Nephron progenitor cell (in vitro differentiated cells): ENCODE measurements at regions not wholly inside any gene's neighbourhood (a gene's known extent, or its start where the extent isn't known, plus 50 kb on each side); places are given as distances from the start of the nearest gene placed in this dataset.

Source experiments
- DNase-seq: peaks from one replicate; pipeline ENCODE4 v3.0.0; 2021
- H3K27ac Mint-ChIP-seq: 2 replicates; pipeline ENCODE4 v1.8.0; 2021; ENCODE audit warnings: mild to moderate bottlenecking, moderate library complexity, mixed read lengths
- H3K27me3 Mint-ChIP-seq: 2 replicates; pipeline ENCODE4 v1.8.0; 2021; ENCODE audit warnings: mild to moderate bottlenecking, low read depth, mixed read lengths; ENCODE audit not compliant: poor library complexity
- H3K36me3 Mint-ChIP-seq: 2 replicates; pipeline ENCODE4 v1.8.0; 2021; ENCODE audit warnings: low read depth, mixed read lengths
- H3K4me1 Mint-ChIP-seq: 2 replicates; pipeline ENCODE4 v1.8.0; 2021; ENCODE audit warnings: mixed read lengths
- H3K4me3 Mint-ChIP-seq: 2 replicates; pipeline ENCODE4 v1.8.0; 2021; ENCODE audit warnings: mild to moderate bottlenecking, moderate library complexity, mixed read lengths
- H3K9me3 Mint-ChIP-seq: 2 replicates; pipeline ENCODE4 v1.8.0; 2021; ENCODE audit warnings: mild to moderate bottlenecking, moderate library complexity, mixed read lengths
- CTCF ChIP-seq: fragments of 200-600 bp; sonication (generic); IDR thresholded peaks from 2 replicates; pipeline ENCODE4 v1.5.0; 2021; ENCODE audit warnings: antibody characterized with exemption

DNA sequence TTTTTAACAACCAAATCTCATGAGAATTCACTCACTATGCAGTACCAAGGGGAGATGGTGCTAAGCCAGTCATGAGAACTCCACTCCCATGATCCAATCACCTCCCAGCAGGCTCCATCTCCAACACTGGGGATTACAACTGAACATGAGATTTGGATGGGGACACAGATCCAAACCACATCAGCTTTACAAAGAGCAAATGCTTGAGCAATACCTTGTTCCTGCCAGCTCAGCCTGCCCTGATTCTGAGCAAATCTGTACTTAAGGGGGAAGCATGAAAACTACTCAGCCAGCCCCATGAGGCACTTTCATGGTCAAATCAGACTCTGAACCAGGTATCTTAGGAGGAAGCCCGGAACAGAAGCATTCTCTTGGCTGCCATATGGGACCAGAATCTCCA, 259.9 kb downstream of the TBC1D4 start:
- no peak for TF ChIP-seq CTCF
- Mint-ChIP-seq H3K9me3 (peaks cover 8% of the 10 kb centered on the region), H3K4me1 (peaks cover 34% of the 10 kb centered on the region), H3K27ac (no peak overlapping the region), H3K27me3 (peaks cover 10% of the 10 kb centered on the region), H3K36me3 (no peaks in the 10 kb centered on the region), H3K4me3 (no peak overlapping the region)
- no peak for DNase-seq

- no peak for TF ChIP-seq CTCF
- peaks cover 46% of the 10 kb centered on the region for H3K4me1 Mint-ChIP-seq
- peaks cover 10% of the 10 kb centered on the region for H3K27me3 Mint-ChIP-seq
- H3K9me3 Mint-ChIP-seq = peaks cover 8% of the 10 kb centered on the region
- no peak overlapping the region for H3K4me3 Mint-ChIP-seq
- no peak for DNase-seq
- no peaks in the 10 kb centered on the region for H3K36me3 Mint-ChIP-seq
- H3K27ac Mint-ChIP-seq = no peak overlapping the region
Observed at GRCh38 chr13:75220861-75221260, 261.1 kb downstream of the TBC1D4 start.

DNA sequence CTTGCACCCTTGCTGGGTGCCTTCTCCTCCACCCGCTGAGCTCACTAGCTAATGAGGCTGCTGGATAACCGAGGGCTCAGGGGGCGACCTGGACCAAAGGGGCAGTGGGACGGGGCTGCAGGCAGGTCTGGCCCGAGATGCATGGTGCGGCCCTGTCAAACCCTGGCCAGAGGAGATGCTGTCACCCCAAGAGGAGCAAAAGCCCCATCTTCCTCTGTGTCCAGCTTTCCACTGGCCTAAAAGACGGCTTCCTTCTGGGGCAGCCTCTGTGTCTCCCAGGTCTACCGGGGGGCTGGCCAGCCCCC, 261.8 kb downstream of the TBC1D4 start:
- no peaks in the 10 kb centered on the region for H3K36me3 Mint-ChIP-seq
- H3K4me3 Mint-ChIP-seq = peak overlapping the region; percentile 79
- peak; percentile 4 for DNase-seq
- TF ChIP-seq CTCF = no peak
- peaks cover 10% of the 10 kb centered on the region for H3K27me3 Mint-ChIP-seq
- peaks cover 50% of the 10 kb centered on the region for H3K4me1 Mint-ChIP-seq
- H3K9me3 Mint-ChIP-seq = peaks cover 8% of the 10 kb centered on the region
- no peak overlapping the region for H3K27ac Mint-ChIP-seq

- DNase-seq = peak; percentile 92
- H3K4me3 Mint-ChIP-seq = peak overlapping the region; percentile 79
- H3K4me1 Mint-ChIP-seq = peaks cover 50% of the 10 kb centered on the region
- H3K27me3 Mint-ChIP-seq = peaks cover 10% of the 10 kb centered on the region
- H3K27ac Mint-ChIP-seq = no peak overlapping the region
- TF ChIP-seq CTCF = peak; percentile 99
- H3K9me3 Mint-ChIP-seq = peaks cover 8% of the 10 kb centered on the region
- no peaks in the 10 kb centered on the region for H3K36me3 Mint-ChIP-seq
Observed at GRCh38 chr13:75219479-75220237, 262.3 kb downstream of the TBC1D4 start.

DNA sequence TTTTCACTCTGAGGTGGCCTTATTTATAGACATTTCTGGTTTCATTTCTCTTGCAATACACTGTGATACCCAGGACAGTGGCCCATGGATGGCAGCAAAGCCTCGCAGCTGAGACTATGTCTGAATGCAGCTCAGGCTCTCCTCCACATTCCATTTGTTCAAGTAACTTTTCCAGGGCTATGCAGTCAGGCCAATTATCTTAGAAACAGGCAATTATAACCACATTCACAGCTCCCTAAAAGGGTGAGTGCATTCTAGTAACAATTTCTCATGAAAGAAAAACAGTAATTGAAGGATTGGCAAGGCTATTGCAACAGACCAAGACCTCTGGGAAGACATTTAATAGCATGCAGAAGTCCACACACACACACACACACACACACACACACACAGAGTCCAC, 264.0 kb downstream of the TBC1D4 start:
- TF ChIP-seq CTCF = no peak
- DNase-seq = no peak
- H3K27ac Mint-ChIP-seq = no peak overlapping the region
- H3K4me1 Mint-ChIP-seq = peaks cover 50% of the 10 kb centered on the region
- no peaks in the 10 kb centered on the region for H3K36me3 Mint-ChIP-seq
- H3K9me3 Mint-ChIP-seq = peaks cover 8% of the 10 kb centered on the region
- no peak overlapping the region for H3K4me3 Mint-ChIP-seq
- H3K27me3 Mint-ChIP-seq = peaks cover 10% of the 10 kb centered on the region

DNA sequence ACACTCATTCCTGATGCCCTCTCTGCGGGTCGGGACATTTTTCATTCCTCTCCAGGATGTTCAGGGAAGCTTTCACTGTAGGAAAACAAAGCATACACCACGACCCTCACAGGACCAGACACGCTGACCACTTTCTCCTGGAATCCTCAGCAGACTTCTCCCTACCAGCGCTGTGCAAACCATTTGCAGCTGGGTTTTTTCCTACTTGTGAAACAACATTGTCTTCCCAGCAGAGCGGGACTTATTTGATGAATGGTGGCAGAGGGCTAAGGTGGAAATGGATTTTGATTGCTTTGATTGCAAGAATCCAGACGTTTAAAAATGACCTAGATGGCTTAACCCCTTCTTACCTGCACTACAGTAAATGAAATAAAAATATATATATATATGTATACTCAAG, 265.9 kb downstream of the TBC1D4 start:
- TF ChIP-seq CTCF = no peak
- Mint-ChIP-seq H3K4me1 (peaks cover 49% of the 10 kb centered on the region), H3K27ac (no peak overlapping the region), H3K27me3 (peaks cover 5% of the 10 kb centered on the region), H3K9me3 (no peaks in the 10 kb centered on the region), H3K4me3 (no peak overlapping the region), H3K36me3 (no peaks in the 10 kb centered on the region)
- no peak for DNase-seq
